ENCODE measurements at regions not wholly inside any gene's neighbourhood (a gene's known extent, or its start where the extent isn't known, plus 50 kb on each side); places are given as distances from the start of the nearest gene placed in this dataset.
A peak's percentile ranks its signal among the peaks of the same experiment; 100 is the strongest.

DNA sequence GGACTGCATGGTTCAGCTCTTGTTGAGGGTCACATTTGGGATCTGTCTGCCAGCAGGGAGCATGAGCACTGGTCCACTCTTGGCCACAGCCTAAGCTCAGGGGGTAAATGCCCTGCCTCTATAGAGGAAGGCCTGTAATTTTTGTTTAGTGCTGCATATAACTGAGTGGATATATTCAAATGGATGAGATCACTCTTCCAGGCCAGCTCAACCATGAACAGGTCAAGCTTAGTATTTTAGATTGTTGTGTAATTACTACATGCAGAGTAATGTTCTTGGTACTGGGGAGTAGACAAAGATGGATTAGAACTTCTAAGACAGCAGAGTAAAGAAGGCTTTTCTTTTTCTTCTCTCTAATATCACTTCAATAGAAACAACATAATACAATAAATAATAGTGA lies 376.9 kb downstream of the GPATCH2 start:
- Mint-ChIP-seq H3K36me3 (ENCODE audit: low read depth) (no peaks in the 10 kb centered on the region), H3K27ac (peak overlapping the region in 1 of 3 experiments; percentile 69), H3K4me1 (no peaks in the 10 kb centered on the region), H3K9me3 (peaks cover under 1% of the 10 kb centered on the region), H3K4me3 (no peak overlapping the region), H3K27me3 (ENCODE audit: low read depth) (peaks cover 1% of the 10 kb centered on the region)
- TF ChIP-seq CTCF (IDR thresholded peaks at IDR 0.05; ENCODE audit: unreplicated experiment in 3 of 3): no peak

DNA sequence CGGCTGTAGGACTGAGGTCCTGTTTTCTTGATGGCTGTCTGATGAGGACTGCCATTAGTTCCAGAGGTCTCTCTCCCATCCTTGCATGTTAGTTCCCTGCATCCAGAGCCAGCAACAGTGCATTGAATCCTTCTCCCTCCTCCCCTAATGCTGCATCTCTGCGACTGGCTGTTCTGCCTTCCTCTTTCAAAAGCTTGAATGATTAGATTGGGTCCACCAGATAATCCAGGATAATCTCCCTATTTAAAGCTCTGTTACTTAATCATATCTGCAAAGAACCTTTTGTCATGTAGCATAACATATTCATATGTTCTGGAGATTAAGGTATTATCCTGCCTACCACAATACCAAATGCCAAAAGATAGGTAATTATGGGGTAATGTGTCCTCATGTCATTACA lies 377.5 kb downstream of the GPATCH2 start:
- Mint-ChIP-seq H3K4me1 (no peaks in the 10 kb centered on the region), H3K27me3 (ENCODE audit: low read depth) (peaks cover 5% of the 10 kb centered on the region), H3K36me3 (ENCODE audit: low read depth) (no peaks in the 10 kb centered on the region), H3K4me3 (no peak overlapping the region), H3K9me3 (peaks cover 4% of the 10 kb centered on the region), H3K27ac (no peak overlapping the region)
- TF ChIP-seq CTCF (IDR thresholded peaks at IDR 0.05; ENCODE audit: unreplicated experiment in 3 of 3): no peak

DNA sequence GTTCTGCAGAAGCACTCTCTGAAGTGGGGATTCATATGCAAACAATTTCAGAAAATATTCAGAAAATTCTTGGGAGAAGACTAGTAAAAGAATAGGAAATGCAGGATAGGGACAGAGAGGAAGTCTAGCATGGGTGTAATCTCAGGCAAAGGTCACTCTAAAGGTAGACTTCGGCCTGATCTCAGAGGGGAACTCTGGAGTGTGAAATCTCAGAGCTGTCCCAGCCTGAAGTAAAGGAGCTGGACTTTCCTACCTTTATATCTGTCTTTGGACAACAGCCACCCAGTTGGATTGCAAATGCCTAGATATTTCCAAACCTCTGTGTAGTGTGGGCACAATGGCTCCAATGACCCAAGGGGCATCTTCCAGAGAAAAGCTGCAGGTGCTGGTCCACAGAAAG lies 379.8 kb downstream of the GPATCH2 start:
- no peak overlapping the region for H3K4me3 Mint-ChIP-seq
- peaks cover 4% of the 10 kb centered on the region for H3K9me3 Mint-ChIP-seq
- no peaks in the 10 kb centered on the region for H3K36me3 Mint-ChIP-seq (ENCODE audit: low read depth)
- peaks cover 5% of the 10 kb centered on the region for H3K27me3 Mint-ChIP-seq (ENCODE audit: low read depth)
- no peaks in the 10 kb centered on the region for H3K4me1 Mint-ChIP-seq
- TF ChIP-seq CTCF (IDR thresholded peaks at IDR 0.05; ENCODE audit: unreplicated experiment in 3 of 3): no peak
- no peak overlapping the region for H3K27ac Mint-ChIP-seq

DNA sequence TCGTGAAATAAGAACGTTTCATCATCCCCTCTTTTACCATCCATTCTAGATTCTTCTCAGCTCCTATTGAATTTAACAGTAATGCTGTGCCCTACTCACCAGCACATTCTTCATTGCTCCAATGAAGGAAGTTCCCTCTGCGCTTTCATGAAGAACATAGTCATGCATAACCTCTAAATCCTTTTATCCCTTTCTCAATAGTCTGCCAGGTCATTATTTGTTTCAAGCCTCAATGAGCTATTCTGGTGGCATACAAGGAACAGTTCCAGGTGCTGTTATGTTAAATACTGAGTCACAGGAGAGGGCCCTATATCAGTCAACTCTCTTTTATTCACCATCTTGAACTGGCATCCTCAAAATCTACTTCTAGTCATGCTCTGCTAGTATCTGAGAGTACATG lies 381.0 kb downstream of the GPATCH2 start:
- Mint-ChIP-seq H3K4me3 (no peak overlapping the region), H3K9me3 (peaks cover 4% of the 10 kb centered on the region), H3K27ac (no peak overlapping the region), H3K27me3 (ENCODE audit: low read depth) (peaks cover 5% of the 10 kb centered on the region), H3K4me1 (no peaks in the 10 kb centered on the region), H3K36me3 (ENCODE audit: low read depth) (no peaks in the 10 kb centered on the region)
- no peak for TF ChIP-seq CTCF (IDR thresholded peaks at IDR 0.05; ENCODE audit: unreplicated experiment in 3 of 3)

- no peak for TF ChIP-seq CTCF (IDR thresholded peaks at IDR 0.05; ENCODE audit: unreplicated experiment in 3 of 3)
- H3K4me1 Mint-ChIP-seq: no peaks in the 10 kb centered on the region
- H3K9me3 Mint-ChIP-seq: peaks cover 4% of the 10 kb centered on the region
- H3K36me3 Mint-ChIP-seq (ENCODE audit: low read depth): no peaks in the 10 kb centered on the region
- H3K27me3 Mint-ChIP-seq (ENCODE audit: low read depth): peaks cover 5% of the 10 kb centered on the region
- peak overlapping the region in 1 of 3 experiments; percentile 14 for H3K27ac Mint-ChIP-seq
- no peak overlapping the region for H3K4me3 Mint-ChIP-seq
These were observed 385.9 kb downstream of the GPATCH2 start for GRCh38 chr1:217244971-217245370.

GRCh38 chr1:217240656-217241055 lies 390.2 kb downstream of the GPATCH2 start:
- Mint-ChIP-seq H3K4me1 (no peaks in the 10 kb centered on the region), H3K36me3 (ENCODE audit: low read depth) (no peaks in the 10 kb centered on the region), H3K4me3 (no peak overlapping the region), H3K27ac (no peak overlapping the region), H3K27me3 (ENCODE audit: low read depth) (no peaks in the 10 kb centered on the region), H3K9me3 (no peaks in the 10 kb centered on the region)
- TF ChIP-seq CTCF (IDR thresholded peaks at IDR 0.05; ENCODE audit: unreplicated experiment in 3 of 3): no peak
